PC-3 (cell line): ENCODE measurements at regions not wholly inside any gene's neighbourhood (a gene's known extent, or its start where the extent isn't known, plus 50 kb on each side); places are given as distances from the start of the nearest gene placed in this dataset.

Experiments used
- ATAC-seq: fragments of 200-7000 bp; cut with Tn5 transposase; 2 replicates; pipeline ENCODE4 v1.9.1; 2020; ENCODE audit warnings: mild to moderate bottlenecking, moderate library complexity
- BruUV-seq: library from RNA; stranded (reverse); fragments of 400-500 nt; replicated peaks from 2 replicates; lab custom pipeline; 2021; lab: Mats Ljungman, UMichigan
- CTCF ChIA-PET: fragments of 300-600 bp; sonication (Branson Sonifier 250); formaldehyde crosslinking; loops from one replicate; lab custom pipeline; 2022; ENCODE audit warnings: antibody characterized with exemption; lab: Charles Lee
- POLR2A ChIA-PET: fragments of 300-600 bp; sonication (Branson Sonifier 250); formaldehyde crosslinking; loops from one replicate; lab custom pipeline; 2022; ENCODE audit warnings: antibody characterized with exemption; ENCODE audit not compliant: unreplicated experiment; lab: Charles Lee
- DNase-seq: peaks from one replicate; pipeline ENCODE4 v3.0.0-alpha.2; 2015
- H2AFZ ChIP-seq: fragments of 300-600 bp; sonication (generic); 2 replicates; pipeline ENCODE4 v1.6.0; 2016; ENCODE audit warnings: antibody characterized with exemption, low read length
- H3F3A ChIP-seq: fragments of 300-600 bp; sonication (generic); one replicate; pipeline ENCODE4 v1.6.0; 2017; ENCODE audit warnings: antibody characterized with exemption, low read length, control low read depth, mild to moderate bottlenecking; ENCODE audit not compliant: unreplicated experiment
- H3K27ac ChIP-seq: fragments of 300-600 bp; sonication (generic); 2 replicates; pipeline ENCODE4 v1.5.1; 2016; ENCODE audit warnings: mild to moderate bottlenecking, low read length
- H3K27me3 ChIP-seq: fragments of 300-600 bp; sonication (generic); 2 replicates; pipeline ENCODE4 v1.6.1; 2016; ENCODE audit warnings: low read length, mixed read lengths
- H3K36me3 ChIP-seq: fragments of 300-600 bp; sonication (generic); 2 replicates; pipeline ENCODE4 v1.6.1; 2016; ENCODE audit warnings: low read depth, mixed run types, low read length, mixed read lengths
- H3K4me1 ChIP-seq: fragments of 300-600 bp; sonication (generic); 2 replicates; pipeline ENCODE4 v1.5.1; 2016; ENCODE audit warnings: low read length; ENCODE audit not compliant: insufficient read depth
- H3K4me2 ChIP-seq: fragments of 300-600 bp; sonication (generic); 2 replicates; pipeline ENCODE4 v1.6.0; 2016; ENCODE audit warnings: low read length
- H3K4me3 ChIP-seq: fragments of 300-600 bp; sonication (generic); 2 replicates; pipeline ENCODE4 v1.5.1; 2016; ENCODE audit warnings: mild to moderate bottlenecking, low read length, mixed read lengths
- H3K79me2 ChIP-seq: fragments of 300-600 bp; sonication (generic); 2 replicates; pipeline ENCODE4 v1.6.1; 2017; ENCODE audit warnings: low read length, mixed read lengths
- H3K9ac ChIP-seq: fragments of 300-600 bp; sonication (generic); 2 replicates; pipeline ENCODE4 v1.6.0; 2016; ENCODE audit warnings: mild to moderate bottlenecking, low read length
- H3K9me2 ChIP-seq: fragments of 300-600 bp; sonication (generic); replicated peaks from 2 replicates; pipeline ENCODE4 v1.6.1; 2016; ENCODE audit warnings: mixed run types, low read length, mixed read lengths
- H3K9me3 ChIP-seq: fragments of 300-600 bp; sonication (generic); 2 replicates; pipeline ENCODE4 v1.6.1; 2016; ENCODE audit warnings: low read length, mixed read lengths
- H4K20me1 ChIP-seq: fragments of 300-600 bp; sonication (generic); 2 replicates; pipeline ENCODE4 v1.6.1; 2016; ENCODE audit warnings: low read length, mixed read lengths
- CTCF ChIP-seq: fragments of 300-600 bp; sonication (generic); conservative IDR thresholded peaks from 2 replicates; pipeline ENCODE4 v1.5.1; 2017; ENCODE audit warnings: antibody characterized with exemption, low read depth, mild to moderate bottlenecking, low read length
- EZH2 ChIP-seq: fragments of 300-600 bp; sonication (generic); IDR thresholded peaks from one replicate; pipeline ENCODE4 v1.6.1; 2017; ENCODE audit warnings: antibody characterized with exemption, mild to moderate bottlenecking, low read length; ENCODE audit not compliant: unreplicated experiment
- EZH2phosphoT487 ChIP-seq: fragments of 300-600 bp; sonication (generic); IDR thresholded peaks from 2 replicates; pipeline ENCODE4 v1.6.1; 2018; ENCODE audit warnings: mild to moderate bottlenecking, antibody characterized with exemption, low read length, borderline replicate concordance
- intact Hi-C: fragments of 100-400 bp; cut with micrococcal nuclease; formaldehyde crosslinking; loops from 2 replicates; pipeline ENCODE4 v1.9.0; 2023

- intact Hi-C loops, result no loop called here
- Histone ChIP-seq H3F3A (no peaks in the 10 kb centered on the region), H3K79me2 (no peaks in the 10 kb centered on the region), H2AFZ (no peak overlapping the region), H3K4me3 (no peak overlapping the region), H3K9ac (no peak overlapping the region), H3K36me3 (no peaks in the 10 kb centered on the region), H3K27ac (no peak overlapping the region), H3K9me2 (no peaks in the 10 kb centered on the region), H3K27me3 (peaks cover 8% of the 10 kb centered on the region), H3K4me1 (no peaks in the 10 kb centered on the region), H4K20me1 (no peaks in the 10 kb centered on the region), H3K9me3 (no peaks in the 10 kb centered on the region), H3K4me2 (no peak overlapping the region)
- no peak for ATAC-seq
- no peak for TF ChIP-seq EZH2
- BruUV-seq, result no TSS peak
- DNase-seq, result no peak
- ChIA-PET POLR2A (no interaction called here), CTCF (no interaction called here)
These were observed 124.6 kb upstream of the PMCH start for GRCh38 chr12:102322254-102322653.

DNA sequence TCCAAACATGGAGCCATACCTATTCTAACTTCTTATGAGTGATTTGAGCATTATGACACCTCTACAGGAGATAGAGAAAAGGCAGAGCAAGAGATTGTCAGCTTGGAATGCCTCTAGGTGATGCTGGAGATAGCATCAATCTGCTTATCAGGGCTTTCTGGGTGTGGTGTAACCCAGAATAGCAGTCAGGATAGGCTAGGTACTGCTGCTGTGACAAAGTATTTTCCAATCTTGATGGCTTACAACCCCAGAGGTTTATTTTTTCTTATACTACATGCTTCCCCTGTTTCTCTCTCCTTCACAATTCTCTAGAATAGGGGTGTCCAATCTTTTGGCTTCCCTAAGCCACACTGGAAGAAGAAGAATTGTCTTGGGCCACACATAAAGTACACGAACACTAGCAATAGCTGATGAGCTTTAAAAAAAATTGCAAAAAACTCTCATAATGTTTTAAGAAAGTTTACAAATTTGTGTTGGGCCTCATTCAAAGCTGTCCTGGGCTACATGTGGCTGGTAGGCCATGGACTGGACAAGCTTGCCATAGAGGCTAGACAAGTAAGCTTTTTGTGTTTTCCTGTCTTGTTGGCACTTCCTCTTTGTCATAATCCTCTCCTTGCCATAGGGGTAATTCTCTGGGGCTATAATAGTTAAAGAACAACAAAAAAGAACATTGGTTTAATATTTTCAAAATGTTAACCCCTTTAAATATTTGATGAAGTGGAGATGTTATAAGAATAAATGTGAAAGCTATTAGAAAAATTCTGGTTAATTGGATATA is 123.9 kb upstream of the PMCH start:
- intact Hi-C loops, result no loop called here
- no peak overlapping the region for H3K9ac ChIP-seq
- BruUV-seq, result no TSS peak
- ChIA-PET CTCF (no interaction called here), POLR2A (no interaction called here)
- no peaks in the 10 kb centered on the region for H3F3A ChIP-seq
- H3K79me2 ChIP-seq, result no peaks in the 10 kb centered on the region
- H3K36me3 ChIP-seq, result no peaks in the 10 kb centered on the region
- peaks cover 16% of the 10 kb centered on the region for H3K27me3 ChIP-seq
- no peak overlapping the region for H2AFZ ChIP-seq
- TF ChIP-seq EZH2 (no peak), CTCF (no peak), EZH2phosphoT487 (no peak)
- no peak overlapping the region for H3K4me2 ChIP-seq
- no peaks in the 10 kb centered on the region for H4K20me1 ChIP-seq
- H3K4me1 ChIP-seq, result no peaks in the 10 kb centered on the region
- no peak overlapping the region for H3K27ac ChIP-seq
- H3K4me3 ChIP-seq, result no peak overlapping the region
- H3K9me2 ChIP-seq, result no peaks in the 10 kb centered on the region
- ATAC-seq (no peak), DNase-seq (no peak)
- no peaks in the 10 kb centered on the region for H3K9me3 ChIP-seq

DNA sequence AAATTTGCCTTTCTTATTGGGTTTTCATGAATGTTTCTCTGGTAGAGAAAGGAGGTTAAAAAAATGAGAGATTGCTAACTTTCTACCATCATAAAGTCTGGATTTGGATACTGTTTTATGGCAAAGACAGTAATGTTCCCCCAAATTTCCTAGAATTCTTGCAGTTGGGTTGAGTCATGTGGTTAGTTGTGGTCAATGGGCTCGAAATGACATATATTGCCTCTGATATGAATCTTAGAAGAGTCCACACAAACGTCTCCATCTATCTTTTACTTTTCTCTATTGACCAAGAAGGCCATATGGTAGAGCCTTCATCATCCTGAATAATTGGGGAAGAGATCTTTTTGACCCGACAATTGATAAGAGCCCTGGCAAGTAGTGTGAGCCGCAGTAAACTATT is 119.5 kb upstream of the PMCH start:
- Histone ChIP-seq H3K27ac (no peak overlapping the region), H3K79me2 (no peaks in the 10 kb centered on the region), H3K36me3 (no peaks in the 10 kb centered on the region), H2AFZ (no peak overlapping the region), H3K4me1 (no peaks in the 10 kb centered on the region), H3K4me3 (no peak overlapping the region), H4K20me1 (no peaks in the 10 kb centered on the region), H3K9ac (no peak overlapping the region), H3K9me3 (no peaks in the 10 kb centered on the region), H3F3A (no peaks in the 10 kb centered on the region), H3K4me2 (no peak overlapping the region), H3K27me3 (peaks cover 32% of the 10 kb centered on the region), H3K9me2 (no peaks in the 10 kb centered on the region)
- ChIA-PET CTCF (no interaction called here), POLR2A (no interaction called here)
- intact Hi-C loops, result no loop called here
- no TSS peak for BruUV-seq
- ATAC-seq (no peak), DNase-seq (no peak)
- TF ChIP-seq EZH2phosphoT487 (no peak), CTCF (no peak), EZH2 (no peak)
